Medulla oblongata (tissue), 1 donor: ENCODE measurements at regions not wholly inside any gene's neighbourhood (a gene's known extent, or its start where the extent isn't known, plus 50 kb on each side); places are given as distances from the start of the nearest gene placed in this dataset.

Experiments
- DNase-seq: peaks from one replicate; pipeline ENCODE4 v3.0.0-alpha.2; 2015; ENCODE audit errors: extremely low spot score

GRCh38 chr12:102781117-102781516 is 135.9 kb downstream of the PAH start:
- DNase-seq = peak; percentile 63

- DNase-seq = no peak
These were observed 141.0 kb downstream of the PAH start for GRCh38 chr12:102776041-102776440.

- DNase-seq = peak; percentile 80
These were observed 147.6 kb downstream of the PAH start for GRCh38 chr12:102769323-102769916.

- no peak for DNase-seq
These were observed 150.1 kb downstream of the PAH start for GRCh38 chr12:102766961-102767360.

- no peak for DNase-seq
These were observed 151.3 kb downstream of the PAH start for GRCh38 chr12:102765736-102766135.

- no peak for DNase-seq
These were observed 153.6 kb downstream of the PAH start for GRCh38 chr12:102763471-102763870.

GRCh38 chr12:102763061-102763460 is 154.0 kb downstream of the PAH start:
- DNase-seq = no peak

GRCh38 chr12:102760322-102760721 is 156.7 kb downstream of the PAH start:
- no peak for DNase-seq

- no peak for DNase-seq
These were observed 157.6 kb downstream of the PAH start for GRCh38 chr12:102759466-102759865.

GRCh38 chr12:102757882-102758226 is 159.2 kb downstream of the PAH start:
- no peak for DNase-seq

- DNase-seq = no peak
These were observed 159.7 kb downstream of the PAH start for GRCh38 chr12:102757154-102757881.

- DNase-seq = no peak
These were observed 160.5 kb downstream of the PAH start for GRCh38 chr12:102756530-102756929.

GRCh38 chr12:102755266-102755665 is 161.8 kb downstream of the PAH start:
- no peak for DNase-seq

GRCh38 chr12:102753802-102754201 is 163.2 kb downstream of the PAH start:
- DNase-seq = no peak

GRCh38 chr12:102748704-102749103 is 168.3 kb downstream of the PAH start:
- no peak for DNase-seq

- no peak for DNase-seq
These were observed 170.1 kb downstream of the PAH start for GRCh38 chr12:102746963-102747362.

- DNase-seq = no peak
These were observed 171.0 kb downstream of the PAH start for GRCh38 chr12:102745971-102746600.

GRCh38 chr12:102741196-102741595 is 175.8 kb downstream of the PAH start:
- no peak for DNase-seq

GRCh38 chr12:102740141-102740955 is 176.7 kb downstream of the PAH start:
- peak; percentile 51 for DNase-seq

- DNase-seq = no peak
These were observed 180.7 kb downstream of the PAH start for GRCh38 chr12:102736328-102736727.

- no peak for DNase-seq
These were observed 181.9 kb downstream of the PAH start for GRCh38 chr12:102735104-102735503.

- no peak for DNase-seq
These were observed 186.0 kb downstream of the PAH start for GRCh38 chr12:102730996-102731395.
